GM18868 (cell line): ENCODE measurements at regions not wholly inside any gene's neighbourhood (a gene's known extent, or its start where the extent isn't known, plus 50 kb on each side); places are given as distances from the start of the nearest gene placed in this dataset.
"Not testable (repeated sequence)": the region's sequence is repeated elsewhere in the genome, so short reads cannot be mapped to it uniquely, and the experiment has no call there.

Experiments used
- ATAC-seq: cut with Tn5 transposase; IDR thresholded peaks from one replicate; pipeline ENCODE4 v1.9.1; 2021; ENCODE audit warnings: mild to moderate bottlenecking, moderate library complexity; ENCODE audit not compliant: unreplicated experiment

DNA sequence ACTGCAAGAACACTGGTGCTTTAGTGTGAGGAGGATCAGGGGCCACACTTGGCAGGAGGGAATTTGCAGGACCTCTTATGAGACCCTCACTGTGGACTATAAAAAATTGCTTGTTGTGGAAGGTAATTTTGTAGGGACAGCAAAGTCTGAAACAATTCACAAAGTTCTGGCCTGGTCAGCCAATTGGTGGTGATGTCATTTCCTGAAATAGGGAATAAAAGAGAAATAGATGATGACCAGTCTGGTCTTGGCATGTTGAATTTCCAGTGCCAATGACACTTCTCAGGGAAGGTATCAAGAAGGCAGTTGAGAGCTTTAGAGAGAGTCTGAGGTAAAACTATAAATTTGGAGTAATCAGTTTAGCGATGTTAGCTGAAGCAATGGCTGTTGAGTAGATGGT lies 129.3 kb upstream of the LMNTD1 start:
- ATAC-seq = no peak

DNA sequence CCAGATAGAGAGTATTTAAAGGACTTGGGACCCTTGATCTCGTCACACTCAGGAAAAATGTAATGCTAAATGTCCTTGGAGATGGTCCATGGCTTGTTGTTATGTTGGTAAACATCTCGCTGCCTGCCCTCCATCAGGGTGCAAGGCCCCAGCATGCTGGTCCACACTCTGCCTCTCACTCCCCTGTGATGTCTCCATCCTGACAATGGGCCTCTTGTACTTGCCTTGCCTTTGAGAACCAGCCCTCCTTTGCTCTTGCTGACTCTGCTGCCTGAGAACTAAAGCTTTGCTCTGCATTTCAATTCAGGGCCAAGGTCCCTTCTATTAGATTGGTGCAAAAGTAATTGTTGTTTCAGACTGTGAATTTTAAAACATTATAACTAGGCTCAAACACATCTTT lies 131.0 kb upstream of the LMNTD1 start:
- no peak for ATAC-seq

DNA sequence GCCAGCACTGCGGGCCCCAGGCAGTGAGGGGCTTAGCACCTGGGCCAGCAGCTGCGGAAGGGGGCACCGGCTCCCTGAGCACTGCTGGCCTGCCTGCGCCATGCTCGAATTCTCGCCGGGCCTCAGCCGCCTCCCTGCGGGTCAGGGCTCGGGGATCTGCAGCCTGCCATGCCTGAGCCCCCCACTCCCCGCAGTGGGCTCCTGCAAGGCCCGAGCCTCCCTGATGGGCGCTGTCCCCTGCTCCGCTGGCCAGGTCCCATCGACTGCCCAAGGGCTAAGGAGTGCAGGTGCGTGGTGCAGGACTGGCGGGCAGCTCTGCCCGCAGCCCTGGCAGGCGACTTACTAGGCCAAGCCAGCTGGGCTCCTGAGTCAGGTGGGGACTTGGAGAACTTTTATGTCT lies 133.3 kb upstream of the LMNTD1 start:
- ATAC-seq = no peak

DNA sequence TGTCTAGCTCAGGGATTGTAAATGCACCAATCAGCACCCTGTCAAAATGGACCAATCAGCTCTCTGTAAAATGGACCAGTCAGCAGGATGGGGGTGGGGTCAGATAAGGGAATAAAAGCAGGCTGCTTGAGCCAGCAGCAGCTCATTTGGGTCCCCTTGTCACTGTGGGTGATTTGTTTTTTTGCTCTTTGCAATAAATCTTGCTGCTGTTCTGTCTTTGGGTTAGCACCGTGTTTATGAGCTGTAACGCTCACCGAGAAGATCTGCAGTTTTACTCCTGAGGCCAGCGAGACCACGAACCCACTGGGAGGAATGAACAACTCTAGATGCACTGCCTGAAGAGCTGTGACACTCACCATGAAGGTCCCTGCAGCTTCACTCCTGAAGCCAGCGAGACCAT lies 134.1 kb upstream of the LMNTD1 start:
- ATAC-seq = no peak

GRCh38 chr12:25688851-25689250 lies 135.8 kb upstream of the LMNTD1 start:
- not testable (repeated sequence) for ATAC-seq

DNA sequence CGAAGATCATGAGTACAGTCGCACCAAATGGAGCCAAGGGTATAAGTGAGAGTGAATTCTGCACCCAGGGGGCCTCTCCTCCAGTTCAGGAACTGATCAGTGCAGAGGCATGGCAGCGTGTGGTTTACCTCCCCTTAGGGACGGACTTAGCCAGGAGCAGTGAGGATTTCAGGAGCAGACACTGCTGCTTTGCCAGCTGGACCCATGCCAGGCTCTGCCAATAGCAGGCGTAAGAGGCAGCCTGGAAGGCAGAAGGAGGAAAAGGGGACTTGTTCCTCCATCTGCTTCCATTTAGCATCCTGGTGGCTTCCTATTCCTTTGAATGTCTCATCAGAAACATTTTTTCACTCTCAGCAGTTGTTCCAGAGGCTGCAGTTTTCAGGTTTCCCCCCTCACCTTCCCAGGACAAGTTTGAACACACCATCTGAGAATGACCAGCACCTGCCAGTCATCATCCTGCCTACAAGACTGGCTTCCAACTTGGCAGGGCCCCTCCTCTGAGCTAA lies 137.0 kb upstream of the LMNTD1 start:
- ATAC-seq = no peak

GRCh38 chr12:25690996-25691864 lies 138.1 kb upstream of the LMNTD1 start:
- no peak for ATAC-seq

DNA sequence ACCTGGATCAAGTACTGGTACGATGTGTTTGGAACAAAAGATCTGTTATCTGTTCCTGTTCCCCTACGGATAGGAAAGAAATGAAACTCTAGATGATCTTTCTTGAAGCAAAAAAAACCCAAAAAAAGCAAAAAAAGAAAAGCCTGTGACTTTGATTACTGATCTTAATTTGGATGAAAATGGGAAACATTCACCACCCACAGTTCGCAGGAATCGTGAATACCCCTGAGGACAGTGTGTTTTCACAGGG lies 138.7 kb upstream of the LMNTD1 start:
- ATAC-seq = no peak

DNA sequence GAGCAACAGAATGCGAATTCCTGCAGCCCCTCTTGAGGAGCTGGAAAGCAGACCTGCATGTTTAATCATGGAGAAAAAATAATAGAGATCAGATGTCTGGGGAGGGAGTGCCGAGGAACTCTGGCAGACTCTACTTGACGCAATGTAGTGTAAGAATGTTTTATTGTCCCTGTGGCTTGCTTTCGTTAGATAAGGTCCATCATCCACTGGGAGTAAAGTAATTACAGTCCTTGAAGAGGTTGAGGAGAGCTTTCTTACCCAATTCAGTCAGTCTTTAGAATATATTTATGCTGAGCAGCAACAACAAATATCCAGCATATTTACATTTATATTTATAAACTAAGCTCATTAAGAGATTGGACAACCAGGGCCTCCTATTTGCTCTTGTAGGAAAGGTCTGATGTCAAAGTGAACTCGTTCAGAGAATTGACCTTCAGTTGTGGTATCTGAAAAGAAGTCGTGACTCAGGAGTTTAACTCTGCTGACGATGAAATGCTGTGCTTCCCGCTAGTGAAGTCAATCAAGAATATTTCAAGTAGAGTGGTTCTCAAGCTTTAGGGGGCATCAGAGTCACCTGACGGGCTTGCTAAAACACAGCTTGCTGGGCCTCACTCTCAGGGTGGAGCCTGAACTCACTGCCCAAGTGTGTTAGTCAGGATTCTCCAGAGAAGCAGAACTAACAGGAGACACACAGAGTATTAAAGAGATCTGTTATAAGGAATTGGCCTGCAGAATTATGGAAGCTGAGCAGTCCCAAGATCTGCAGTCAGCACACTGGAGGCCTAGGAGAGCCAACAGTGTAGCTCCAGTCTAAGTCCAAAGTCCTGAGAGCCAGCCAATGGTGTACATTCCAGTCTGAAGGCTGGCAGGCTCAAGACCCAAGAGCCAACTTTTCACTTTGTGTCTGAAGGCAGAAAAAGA lies 139.3 kb upstream of the LMNTD1 start:
- ATAC-seq = no peak

- ATAC-seq = no peak
Observed at GRCh38 chr12:25694072-25694471, 141.0 kb upstream of the LMNTD1 start.

GRCh38 chr12:25695574-25695973 lies 142.5 kb upstream of the LMNTD1 start:
- no peak for ATAC-seq

DNA sequence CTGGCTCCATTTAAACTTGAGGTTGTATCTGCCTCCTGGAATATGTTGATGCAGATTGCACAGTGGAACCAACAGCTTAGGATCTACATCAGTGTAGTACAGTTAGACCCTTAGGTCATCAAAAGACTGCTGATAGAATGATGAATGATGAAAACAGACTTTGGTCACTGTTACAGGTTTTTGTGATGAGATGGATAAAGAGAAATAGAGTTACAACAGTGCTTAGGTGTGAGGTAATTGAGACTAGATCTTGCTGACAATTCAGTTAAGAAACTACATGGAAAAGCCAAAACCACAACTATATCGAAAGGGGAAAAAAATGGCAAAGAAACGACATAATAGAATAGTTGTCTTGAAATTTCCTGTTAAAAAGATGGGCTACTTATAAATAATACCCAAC lies 145.7 kb upstream of the LMNTD1 start:
- no peak for ATAC-seq

GRCh38 chr12:25699454-25699853 lies 146.4 kb upstream of the LMNTD1 start:
- ATAC-seq = no peak

DNA sequence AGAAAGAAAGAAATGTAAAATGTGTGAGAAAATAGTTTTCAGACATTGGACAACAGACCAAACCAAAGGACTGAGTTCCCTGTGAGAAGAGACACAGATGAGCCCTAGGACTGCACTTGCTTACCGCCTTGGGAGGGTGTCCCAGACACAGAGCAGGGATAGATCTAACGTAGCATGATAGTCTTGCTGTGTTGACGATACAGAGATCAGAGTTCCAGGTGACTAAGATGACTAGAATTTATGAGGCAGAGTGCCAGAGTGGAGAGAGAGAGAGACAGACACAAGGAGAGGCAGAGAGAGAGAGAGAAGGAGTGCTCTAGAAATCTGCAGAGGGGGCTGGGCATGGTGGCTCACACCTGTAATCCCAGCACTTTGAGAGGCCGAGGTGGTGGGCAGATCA lies 148.2 kb upstream of the LMNTD1 start:
- ATAC-seq = no peak

- ATAC-seq = no peak
Observed at GRCh38 chr12:25702553-25702952, 149.5 kb upstream of the LMNTD1 start.

GRCh38 chr12:25705261-25705660 lies 152.2 kb upstream of the LMNTD1 start:
- ATAC-seq = no peak

DNA sequence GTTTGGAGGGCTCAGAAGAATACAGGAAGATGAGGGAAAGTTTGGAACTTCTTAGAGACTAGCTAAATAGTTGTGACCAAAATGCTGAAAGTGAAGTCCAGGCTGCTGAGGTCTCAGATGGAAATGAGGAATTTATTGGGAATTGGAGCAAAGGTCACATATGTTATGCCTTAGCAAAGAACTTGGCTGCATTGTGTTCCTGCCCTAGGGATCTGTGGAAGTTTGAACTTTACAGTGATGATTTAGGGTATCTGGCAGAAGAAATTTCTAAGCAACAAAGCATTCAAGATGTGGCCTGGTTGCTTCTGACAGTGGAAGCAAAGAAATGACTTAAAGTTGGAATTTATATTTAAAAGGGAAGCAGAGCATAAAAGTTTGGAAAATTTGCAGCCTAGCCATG lies 153.6 kb upstream of the LMNTD1 start:
- ATAC-seq = not testable (repeated sequence)

- ATAC-seq = no peak
Observed at GRCh38 chr12:25707056-25707455, 154.0 kb upstream of the LMNTD1 start.

DNA sequence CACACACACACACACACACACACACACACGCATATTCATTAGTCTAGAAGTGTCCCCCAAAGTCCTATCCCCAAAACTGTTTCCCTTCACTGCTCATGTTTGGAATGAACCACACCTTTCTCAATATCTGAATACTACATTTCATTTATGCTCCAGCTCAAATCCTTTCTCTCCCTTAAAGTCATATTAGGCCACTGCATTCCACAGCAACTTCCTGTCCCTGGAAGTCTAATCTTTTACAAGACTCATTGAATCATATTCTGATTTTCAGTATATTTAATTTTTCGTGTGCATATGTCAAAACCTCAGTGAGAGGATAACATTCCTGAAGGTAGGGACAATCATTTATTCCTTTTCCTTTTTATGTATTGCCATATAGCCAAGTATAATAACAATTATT lies 155.6 kb upstream of the LMNTD1 start:
- no peak for ATAC-seq

DNA sequence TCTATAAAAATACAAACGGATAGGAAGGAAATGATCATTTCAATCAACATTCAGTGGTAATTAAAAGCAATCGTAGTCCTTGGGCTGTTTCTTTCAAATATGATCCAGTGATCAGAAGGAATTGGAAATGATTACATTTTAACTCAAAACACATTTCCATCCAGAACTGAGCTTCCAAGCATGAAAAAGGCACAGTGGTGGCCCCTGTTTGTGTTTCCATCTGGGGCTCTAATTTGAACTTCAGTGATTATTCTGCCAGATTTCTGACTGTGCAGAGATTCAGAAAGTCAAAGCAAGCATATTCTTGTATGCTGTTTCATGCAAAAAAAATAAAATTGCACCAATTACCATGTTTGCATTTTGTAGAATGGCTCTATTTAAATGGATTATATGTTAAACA lies 157.0 kb upstream of the LMNTD1 start:
- no peak for ATAC-seq

DNA sequence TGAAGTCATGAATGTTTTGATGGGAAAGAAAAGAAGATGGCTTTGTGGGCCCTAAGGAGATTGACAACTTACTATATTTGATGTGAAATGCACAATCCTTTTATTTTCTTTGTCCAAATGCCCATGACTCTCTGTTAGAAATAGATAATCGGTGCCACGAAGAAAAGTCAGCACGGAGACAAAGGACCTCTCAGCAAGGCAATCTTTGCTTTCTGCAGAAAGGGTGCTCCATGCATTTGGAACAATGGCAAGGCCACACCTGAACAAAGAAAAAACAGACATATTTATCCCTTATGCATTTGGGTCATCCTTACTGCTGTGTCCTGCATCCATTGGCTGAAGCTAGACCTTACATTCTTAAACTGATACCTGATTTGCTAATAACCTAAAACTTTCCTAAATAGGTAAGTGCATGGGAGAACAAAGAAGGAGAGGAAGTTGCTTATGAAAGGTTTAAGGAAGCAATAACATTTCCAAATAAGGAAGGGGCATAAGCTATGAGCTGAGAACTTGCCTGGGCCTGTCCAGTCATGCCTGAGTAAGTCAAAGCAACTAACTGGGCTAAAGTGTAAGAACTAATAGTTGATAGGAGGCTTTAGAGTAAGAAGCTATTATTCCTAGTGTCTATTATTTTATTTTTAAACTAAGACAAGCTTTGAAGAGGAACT lies 158.0 kb upstream of the LMNTD1 start:
- not testable (repeated sequence) for ATAC-seq
